ENCODE measurements at regions not wholly inside any gene's neighbourhood (a gene's known extent, or its start where the extent isn't known, plus 50 kb on each side); places are given as distances from the start of the nearest gene placed in this dataset.
"Not testable (repeated sequence)": the region's sequence is repeated elsewhere in the genome, so short reads cannot be mapped to it uniquely, and the experiment has no call there.

GRCh38 chr10:8665322-8665721 lies 610.8 kb downstream of the GATA3 start:
- intact Hi-C loops (cut with DNase I) = no loop called here
- peaks cover 2% of the 10 kb centered on the region for H3K9me3 ChIP-seq (ENCODE audit: control insufficient read depth, low read length)
- WGBS = 67% methylated on average over 2 of the region's 2 CpGs
- no peak for DNase-seq
- H3K4me1 ChIP-seq (ENCODE audit: control insufficient read depth, insufficient read depth, low read length) = no peaks in the 10 kb centered on the region
- no peak overlapping the region for H3K4me3 ChIP-seq (ENCODE audit: low read length)
- H3K27ac ChIP-seq (ENCODE audit: low read length) = no peak overlapping the region
- no peaks in the 10 kb centered on the region for H3K27me3 ChIP-seq (ENCODE audit: control insufficient read depth, insufficient read depth)
- no peak for ATAC-seq

- Histone ChIP-seq H3K27me3 (ENCODE audit: control insufficient read depth, insufficient read depth) (no peaks in the 10 kb centered on the region), H3K4me1 (ENCODE audit: control insufficient read depth, insufficient read depth, low read length) (no peaks in the 10 kb centered on the region), H3K9me3 (ENCODE audit: control insufficient read depth, low read length) (peaks cover 2% of the 10 kb centered on the region), H3K27ac (ENCODE audit: low read length) (no peak overlapping the region), H3K4me3 (ENCODE audit: low read length) (no peak overlapping the region)
- WGBS = 86% methylated on average over 2 of the region's 2 CpGs
- intact Hi-C loops (cut with DNase I) = no loop called here
- DNase-seq (no peak), ATAC-seq (no peak)
These were observed 616.0 kb downstream of the GATA3 start for GRCh38 chr10:8670461-8670860.

DNA sequence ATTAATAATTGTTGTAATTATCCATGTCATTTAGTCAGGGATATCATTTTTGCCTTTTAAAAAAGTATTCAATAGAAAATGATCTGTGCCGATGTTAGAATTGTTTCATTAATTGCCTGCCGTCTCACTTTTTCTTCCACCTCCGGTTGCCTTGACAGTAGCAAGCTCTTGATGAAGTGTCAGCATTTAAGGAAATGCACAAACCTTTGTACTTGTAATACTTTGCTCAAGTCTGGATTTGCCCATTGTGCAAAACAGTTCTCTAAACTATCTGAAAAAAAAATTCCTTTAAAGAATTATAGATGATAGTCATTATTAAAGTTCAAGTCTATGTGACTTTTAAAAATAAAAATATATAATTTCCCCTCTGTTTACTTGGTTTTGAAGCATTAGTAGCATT lies 619.7 kb downstream of the GATA3 start:
- 61% methylated on average over 3 of the region's 3 CpGs for WGBS
- no peak for ATAC-seq

DNA sequence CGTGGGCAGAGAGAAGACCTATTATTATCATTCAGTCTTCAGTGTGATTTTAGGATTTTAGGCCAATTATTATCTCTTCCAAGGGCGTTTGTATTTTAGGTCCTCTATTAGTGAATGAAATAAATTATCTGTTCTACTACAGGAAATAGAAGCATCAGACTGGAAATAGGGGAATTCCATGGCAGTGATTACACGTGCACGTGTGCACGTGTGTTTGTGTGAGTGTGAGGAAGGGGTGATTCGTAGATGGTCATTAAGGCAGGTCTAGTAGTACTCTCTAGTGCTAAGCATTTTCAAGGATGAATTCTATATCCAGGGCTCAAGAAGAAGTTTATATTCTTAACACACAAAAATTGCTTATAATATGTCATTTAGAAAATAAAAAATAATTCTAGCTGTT lies 623.2 kb downstream of the GATA3 start:
- WGBS = 33% methylated on average over 6 of the region's 6 CpGs
- intact Hi-C loops (cut with DNase I) = no loop called here
- no peak for ATAC-seq

More for the DNA sequence above, 619.7 kb downstream of the GATA3 start:
- DNase-seq = no peak
- H3K27me3 ChIP-seq (ENCODE audit: control insufficient read depth, insufficient read depth) = no peaks in the 10 kb centered on the region
- no peaks in the 10 kb centered on the region for H3K4me1 ChIP-seq (ENCODE audit: control insufficient read depth, insufficient read depth, low read length)
- no peak overlapping the region for H3K27ac ChIP-seq (ENCODE audit: low read length)
- no peak overlapping the region for H3K4me3 ChIP-seq (ENCODE audit: low read length)
- H3K9me3 ChIP-seq (ENCODE audit: control insufficient read depth, low read length) = no peaks in the 10 kb centered on the region
- intact Hi-C loops (cut with DNase I) = no loop called here

DNA sequence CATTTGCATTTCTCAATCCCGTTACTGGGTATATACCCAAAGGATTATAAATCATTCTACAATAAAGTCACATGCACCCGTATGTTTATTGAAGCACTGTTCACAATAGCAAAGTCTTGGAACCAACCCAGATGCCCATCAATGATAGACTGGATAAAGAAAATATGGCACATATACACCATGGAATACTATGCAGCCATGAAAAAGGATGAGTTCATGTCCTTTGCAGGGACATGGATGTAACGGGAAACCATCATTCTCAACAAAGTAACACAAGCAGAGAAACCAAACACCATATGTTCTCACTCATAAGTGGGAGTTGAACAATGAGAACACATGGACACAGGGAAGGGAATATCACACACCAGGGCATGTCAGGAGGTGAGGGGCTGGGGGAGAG lies 630.4 kb downstream of the GATA3 start:
- H3K4me3 ChIP-seq (ENCODE audit: low read length); DNase-seq; intact Hi-C loops (cut with DNase I); H3K9me3 ChIP-seq (ENCODE audit: control insufficient read depth, low read length); H3K27ac ChIP-seq (ENCODE audit: low read length); ATAC-seq; H3K4me1 ChIP-seq (ENCODE audit: control insufficient read depth, insufficient read depth, low read length); H3K27me3 ChIP-seq (ENCODE audit: control insufficient read depth, insufficient read depth): not testable (repeated sequence)
- 93% methylated on average over 3 of the region's 3 CpGs for WGBS

More for the DNA sequence above, 623.2 kb downstream of the GATA3 start:
- no peak overlapping the region for H3K4me3 ChIP-seq (ENCODE audit: low read length)
- no peaks in the 10 kb centered on the region for H3K4me1 ChIP-seq (ENCODE audit: control insufficient read depth, insufficient read depth, low read length)
- H3K9me3 ChIP-seq (ENCODE audit: control insufficient read depth, low read length) = no peaks in the 10 kb centered on the region
- DNase-seq = no peak
- no peak overlapping the region for H3K27ac ChIP-seq (ENCODE audit: low read length)
- H3K27me3 ChIP-seq (ENCODE audit: control insufficient read depth, insufficient read depth) = no peaks in the 10 kb centered on the region

DNA sequence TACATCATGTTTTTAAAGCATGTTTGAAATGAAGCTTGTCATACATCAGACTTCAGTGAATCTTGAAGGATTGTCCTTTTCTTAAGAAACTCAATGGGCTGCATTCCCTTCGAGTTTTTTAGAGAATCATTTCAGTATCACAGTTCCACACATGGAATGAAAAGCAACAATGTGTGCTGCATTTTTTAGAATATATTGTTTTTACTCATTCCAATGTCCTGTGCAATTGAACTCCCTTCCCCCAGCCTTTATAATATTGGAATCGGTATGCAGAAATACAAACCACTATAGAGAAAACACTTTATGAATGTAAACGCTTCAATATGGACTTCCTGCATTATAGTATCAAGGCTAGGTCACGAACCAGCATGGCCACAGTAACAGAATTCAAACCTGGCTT lies 634.4 kb downstream of the GATA3 start:
- WGBS = 68% methylated on average over 4 of the region's 4 CpGs
- DNase-seq = no peak
- H3K4me3 ChIP-seq (ENCODE audit: low read length) = no peak overlapping the region
- H3K4me1 ChIP-seq (ENCODE audit: control insufficient read depth, insufficient read depth, low read length) = no peaks in the 10 kb centered on the region
- ATAC-seq = no peak
- intact Hi-C loops (cut with DNase I) = no loop called here
- no peaks in the 10 kb centered on the region for H3K27me3 ChIP-seq (ENCODE audit: control insufficient read depth, insufficient read depth)
- no peak overlapping the region for H3K27ac ChIP-seq (ENCODE audit: low read length)
- H3K9me3 ChIP-seq (ENCODE audit: control insufficient read depth, low read length) = no peaks in the 10 kb centered on the region

GRCh38 chr10:8691498-8692017 lies 637.1 kb downstream of the GATA3 start:
- Histone ChIP-seq H3K4me3 (ENCODE audit: low read length) (no peak overlapping the region), H3K27ac (ENCODE audit: low read length) (no peak overlapping the region), H3K27me3 (ENCODE audit: control insufficient read depth, insufficient read depth) (no peaks in the 10 kb centered on the region), H3K4me1 (ENCODE audit: control insufficient read depth, insufficient read depth, low read length) (no peaks in the 10 kb centered on the region), H3K9me3 (ENCODE audit: control insufficient read depth, low read length) (no peaks in the 10 kb centered on the region)
- intact Hi-C loops (cut with DNase I) = no loop called here
- DNase-seq = no peak
- WGBS = 72% methylated on average over 5 of the region's 5 CpGs
- no peak for ATAC-seq

DNA sequence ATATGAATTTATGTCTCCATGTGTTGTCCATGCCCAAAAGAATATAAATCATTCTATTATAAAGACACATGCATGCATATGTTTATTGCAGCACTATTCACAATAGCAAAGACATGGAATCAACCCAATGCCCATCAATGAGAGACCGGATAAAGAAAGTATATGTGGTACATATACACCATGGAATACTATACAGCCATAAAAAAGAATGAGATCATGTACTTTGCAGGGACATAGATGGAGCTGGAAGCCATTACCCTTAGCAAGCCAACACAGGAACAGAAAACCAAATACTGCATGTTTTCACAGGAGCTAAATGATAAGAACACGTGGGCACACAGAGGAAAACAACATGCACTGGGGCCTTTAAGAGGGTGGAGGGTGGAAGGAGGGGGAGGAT lies 639.1 kb downstream of the GATA3 start:
- intact Hi-C loops (cut with DNase I); H3K9me3 ChIP-seq (ENCODE audit: control insufficient read depth, low read length); H3K27me3 ChIP-seq (ENCODE audit: control insufficient read depth, insufficient read depth); H3K4me3 ChIP-seq (ENCODE audit: low read length); H3K27ac ChIP-seq (ENCODE audit: low read length); ATAC-seq; DNase-seq; H3K4me1 ChIP-seq (ENCODE audit: control insufficient read depth, insufficient read depth, low read length): not testable (repeated sequence)
- 69% methylated on average over 2 of the region's 2 CpGs for WGBS

- no peak for ATAC-seq
- no peaks in the 10 kb centered on the region for H3K27me3 ChIP-seq (ENCODE audit: control insufficient read depth, insufficient read depth)
- H3K4me1 ChIP-seq (ENCODE audit: control insufficient read depth, insufficient read depth, low read length) = no peaks in the 10 kb centered on the region
- H3K4me3 ChIP-seq (ENCODE audit: low read length) = no peak overlapping the region
- 61% methylated on average over 6 of the region's 6 CpGs for WGBS
- intact Hi-C loops (cut with DNase I) = no loop called here
- H3K9me3 ChIP-seq (ENCODE audit: control insufficient read depth, low read length) = no peaks in the 10 kb centered on the region
- no peak overlapping the region for H3K27ac ChIP-seq (ENCODE audit: low read length)
- DNase-seq = no peak
These were observed 642.3 kb downstream of the GATA3 start for GRCh38 chr10:8696746-8697145.

DNA sequence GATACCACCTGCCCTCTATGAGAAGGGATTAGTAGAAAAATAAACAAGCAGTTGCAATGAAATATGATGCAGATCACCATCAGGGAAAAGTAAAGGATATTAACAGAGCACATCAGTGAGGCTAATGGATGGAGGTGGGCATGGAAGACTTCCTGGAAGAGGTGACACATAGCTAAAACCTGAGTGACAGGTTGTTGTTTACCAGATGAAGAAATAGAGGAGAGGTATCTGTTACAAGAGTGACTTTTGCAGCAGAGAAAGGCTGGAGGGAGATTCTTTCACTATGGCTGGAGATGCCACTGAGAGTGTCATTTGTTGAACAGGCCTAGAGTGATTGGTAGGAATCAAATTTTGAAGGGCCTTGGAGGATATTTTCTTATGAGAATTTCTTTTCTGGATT lies 646.2 kb downstream of the GATA3 start:
- DNase-seq (no peak), ATAC-seq (no peak)
- no peaks in the 10 kb centered on the region for H3K9me3 ChIP-seq (ENCODE audit: control insufficient read depth, low read length)
- no peaks in the 10 kb centered on the region for H3K27me3 ChIP-seq (ENCODE audit: control insufficient read depth, insufficient read depth)
- intact Hi-C loops (cut with DNase I) = loop anchor here in 1 of 4 donors (10.0 kb wide), 1 partner anchor 346 kb away; no protein-coding TSS in a partner anchor
- no peaks in the 10 kb centered on the region for H3K4me1 ChIP-seq (ENCODE audit: control insufficient read depth, insufficient read depth, low read length)
- H3K27ac ChIP-seq (ENCODE audit: low read length) = no peak overlapping the region
- H3K4me3 ChIP-seq (ENCODE audit: low read length) = no peak overlapping the region

GRCh38 chr10:8702181-8702580 lies 647.7 kb downstream of the GATA3 start:
- WGBS = 76% methylated on average over 4 of the region's 4 CpGs
- Histone ChIP-seq H3K27ac (ENCODE audit: low read length) (no peak overlapping the region), H3K9me3 (ENCODE audit: control insufficient read depth, low read length) (no peaks in the 10 kb centered on the region), H3K4me3 (ENCODE audit: low read length) (no peak overlapping the region), H3K27me3 (ENCODE audit: control insufficient read depth, insufficient read depth) (no peaks in the 10 kb centered on the region), H3K4me1 (ENCODE audit: control insufficient read depth, insufficient read depth, low read length) (no peaks in the 10 kb centered on the region)
- DNase-seq (no peak), ATAC-seq (no peak)
- intact Hi-C loops (cut with DNase I) = loop anchor here in 1 of 4 donors (10.0 kb wide), 1 partner anchor 347 kb away; no protein-coding TSS in a partner anchor

- no peak for DNase-seq
- no peaks in the 10 kb centered on the region for H3K4me1 ChIP-seq (ENCODE audit: control insufficient read depth, insufficient read depth, low read length)
These were observed 650.9 kb downstream of the GATA3 start for GRCh38 chr10:8705415-8705814.

More at GRCh38 chr10:8705415-8705814, 650.9 kb downstream of the GATA3 start:
- ATAC-seq = no peak
- no peak overlapping the region for H3K4me3 ChIP-seq (ENCODE audit: low read length)
- no peaks in the 10 kb centered on the region for H3K27me3 ChIP-seq (ENCODE audit: control insufficient read depth, insufficient read depth)
- intact Hi-C loops (cut with DNase I) = loop anchor here in 1 of 4 donors (10.0 kb wide), 1 partner anchor 351 kb away; no protein-coding TSS in a partner anchor
- no peaks in the 10 kb centered on the region for H3K9me3 ChIP-seq (ENCODE audit: control insufficient read depth, low read length)
- WGBS = 74% methylated on average over 3 of the region's 3 CpGs
- H3K27ac ChIP-seq (ENCODE audit: low read length) = no peak overlapping the region

All from right cardiac atrium (tissue), 5 donors.